Tibial nerve (tissue), 4 donors: ENCODE measurements at regions not wholly inside any gene's neighbourhood (a gene's known extent, or its start where the extent isn't known, plus 50 kb on each side); places are given as distances from the start of the nearest gene placed in this dataset.

Experiments
- DNase-seq, 2 donors: peaks; one replicate each; pipeline ENCODE4 v3.0.0-alpha.2; 2019; ENCODE audit warnings: low spot score in 2 of 2
- H3K27ac ChIP-seq, 4 donors: fragments of 200-600 bp; sonication (generic) in 3 of 4; one replicate each; pipeline ENCODE4 v1.5.1; 2017 to 2019; ENCODE audit warnings: mild to moderate bottlenecking in 1 of 4
- H3K27me3 ChIP-seq, 2 donors: fragments of 200-600 bp; sonication (generic) in 1 of 2; one replicate each; pipeline versions ENCODE4 v1.5.1 to v1.6.0; 2017 to 2019
- H3K36me3 ChIP-seq, 3 donors: fragments of 200-600 bp; sonication (generic); one replicate each; pipeline ENCODE4 v1.5.1; 2018 to 2019
- H3K4me1 ChIP-seq, 4 donors: fragments of 200-600 bp; sonication (generic) in 3 of 4; one replicate each; pipeline ENCODE4 v1.5.1; 2017 to 2019
- H3K4me3 ChIP-seq, 4 donors: fragments of 200-600 bp; sonication (generic) in 3 of 4; one replicate each; pipeline ENCODE4 v1.5.1; 2017 to 2019; ENCODE audit warnings: mild to moderate bottlenecking in 1 of 4, moderate library complexity in 1 of 4
- H3K9me3 ChIP-seq, 4 donors: fragments of 200-600 bp; sonication (generic) in 3 of 4; one replicate each; pipeline ENCODE4 v1.5.1; 2017 to 2019
- EP300 ChIP-seq, 2 donors: sonication (generic); formaldehyde crosslinking; IDR thresholded peaks; one replicate each; pipeline ENCODE4 v1.6.1; 2017; ENCODE audit warnings: antibody characterized with exemption in 2 of 2, mild to moderate bottlenecking in 1 of 2
- POLR2A ChIP-seq, 2 donors: fragments of 450-650 bp; IDR thresholded peaks; one replicate each; pipeline ENCODE4 v1.6.1; 2017; ENCODE audit warnings: antibody characterized with exemption in 2 of 2, mild to moderate bottlenecking in 2 of 2, moderate library complexity in 2 of 2
- WGBS, 2 donors: methylation state at CpG; one replicate each; pipeline ENCODE4 v1.1.5; 2018; 5-methylcytosine and 5-hydroxymethylcytosine counted together
- TF ChIP-seq, protein P1 (sequence below), 5 experiments: fragments of 200-600 bp in 3 of 5; fragments of 450-650 bp in 2 of 5; sonication (generic) in 3 of 5; IDR thresholded peaks; one replicate each; pipeline ENCODE4 v1.5.1; 2016 to 2019; ENCODE audit warnings: antibody characterized with exemption in 5 of 5, mild to moderate bottlenecking in 3 of 5, moderate library complexity in 2 of 5

DNA sequence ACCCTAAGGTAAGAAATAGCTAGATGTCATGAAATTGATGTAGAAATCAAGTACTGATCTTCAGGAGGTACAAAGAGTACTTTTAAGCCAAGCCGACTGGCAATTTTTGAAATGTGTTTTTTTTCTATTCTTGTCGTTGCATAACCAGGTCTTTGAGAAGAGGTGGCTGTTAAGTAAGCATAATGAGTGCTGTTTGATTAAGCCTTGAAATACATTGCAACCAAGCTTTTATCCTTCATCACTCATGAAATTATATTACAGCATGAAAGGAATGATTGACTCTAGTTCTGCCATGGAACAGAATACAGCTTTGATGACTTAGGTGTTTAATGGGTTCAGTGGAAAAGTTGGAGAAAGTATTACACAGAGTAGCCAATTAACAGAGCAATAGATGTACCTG, 1720.2 kb upstream of the SEL1L start:
- no peak for DNase-seq
- TF ChIP-seq EP300 (IDR thresholded peaks at IDR 0.05) (no peak), POLR2A (IDR thresholded peaks at IDR 0.05) (no peak)
- TF ChIP-seq, protein P1, sequence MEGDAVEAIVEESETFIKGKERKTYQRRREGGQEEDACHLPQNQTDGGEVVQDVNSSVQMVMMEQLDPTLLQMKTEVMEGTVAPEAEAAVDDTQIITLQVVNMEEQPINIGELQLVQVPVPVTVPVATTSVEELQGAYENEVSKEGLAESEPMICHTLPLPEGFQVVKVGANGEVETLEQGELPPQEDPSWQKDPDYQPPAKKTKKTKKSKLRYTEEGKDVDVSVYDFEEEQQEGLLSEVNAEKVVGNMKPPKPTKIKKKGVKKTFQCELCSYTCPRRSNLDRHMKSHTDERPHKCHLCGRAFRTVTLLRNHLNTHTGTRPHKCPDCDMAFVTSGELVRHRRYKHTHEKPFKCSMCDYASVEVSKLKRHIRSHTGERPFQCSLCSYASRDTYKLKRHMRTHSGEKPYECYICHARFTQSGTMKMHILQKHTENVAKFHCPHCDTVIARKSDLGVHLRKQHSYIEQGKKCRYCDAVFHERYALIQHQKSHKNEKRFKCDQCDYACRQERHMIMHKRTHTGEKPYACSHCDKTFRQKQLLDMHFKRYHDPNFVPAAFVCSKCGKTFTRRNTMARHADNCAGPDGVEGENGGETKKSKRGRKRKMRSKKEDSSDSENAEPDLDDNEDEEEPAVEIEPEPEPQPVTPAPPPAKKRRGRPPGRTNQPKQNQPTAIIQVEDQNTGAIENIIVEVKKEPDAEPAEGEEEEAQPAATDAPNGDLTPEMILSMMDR (IDR thresholded peaks at IDR 0.05) = no peak
- Histone ChIP-seq H3K27ac (no peak overlapping the region), H3K9me3 (no peaks in the 10 kb centered on the region), H3K4me1 (no peaks in the 10 kb centered on the region), H3K4me3 (no peak overlapping the region), H3K36me3 (no peaks in the 10 kb centered on the region), H3K27me3 (no peaks in the 10 kb centered on the region)
- 82 to 89% methylated on average over 2 of the region's 2 CpGs for WGBS, 2 donors

DNA sequence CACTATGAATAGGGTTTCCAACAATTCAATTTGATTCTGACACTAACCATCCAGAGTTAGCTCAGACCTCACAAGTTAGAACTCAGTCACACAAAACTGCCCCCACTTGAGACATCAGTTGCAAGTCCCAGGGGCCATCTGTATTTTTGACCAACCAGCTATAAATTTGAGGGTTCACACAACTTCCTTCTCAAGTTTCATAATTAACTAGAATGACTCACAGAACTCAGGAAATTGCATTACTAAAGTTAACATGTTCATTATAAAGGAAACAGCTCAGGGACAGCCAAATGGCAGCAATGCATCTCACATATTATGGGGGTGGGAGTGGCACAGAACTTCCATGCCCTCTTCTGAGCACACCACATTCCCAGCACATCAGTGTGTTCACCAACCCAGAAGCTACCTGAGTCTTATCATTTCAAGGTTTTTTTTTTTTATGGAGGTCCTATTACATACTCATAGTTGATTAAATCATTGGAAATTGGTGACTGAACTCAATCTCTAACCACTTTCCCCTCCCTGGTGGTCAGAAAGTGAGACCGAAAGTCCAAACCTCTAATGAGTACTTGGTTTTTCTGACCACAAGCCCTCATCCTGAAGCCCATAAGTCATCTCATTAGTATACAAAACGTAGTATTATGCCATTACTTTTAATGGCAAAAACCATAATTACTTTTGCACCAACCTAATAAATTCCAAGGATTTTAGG, 1721.5 kb upstream of the SEL1L start:
- no peaks in the 10 kb centered on the region for H3K4me1 ChIP-seq
- no peak overlapping the region for H3K27ac ChIP-seq
- DNase-seq = no peak
- H3K9me3 ChIP-seq = no peaks in the 10 kb centered on the region
- TF ChIP-seq, protein P1 (IDR thresholded peaks at IDR 0.05) = no peak
- TF ChIP-seq POLR2A (IDR thresholded peaks at IDR 0.05) (no peak), EP300 (IDR thresholded peaks at IDR 0.05) (no peak)
- H3K36me3 ChIP-seq = no peaks in the 10 kb centered on the region
- no peaks in the 10 kb centered on the region for H3K27me3 ChIP-seq
- no peak overlapping the region for H3K4me3 ChIP-seq
- 66 to 77% methylated on average over 2 of the region's 2 CpGs for WGBS, 2 donors

DNA sequence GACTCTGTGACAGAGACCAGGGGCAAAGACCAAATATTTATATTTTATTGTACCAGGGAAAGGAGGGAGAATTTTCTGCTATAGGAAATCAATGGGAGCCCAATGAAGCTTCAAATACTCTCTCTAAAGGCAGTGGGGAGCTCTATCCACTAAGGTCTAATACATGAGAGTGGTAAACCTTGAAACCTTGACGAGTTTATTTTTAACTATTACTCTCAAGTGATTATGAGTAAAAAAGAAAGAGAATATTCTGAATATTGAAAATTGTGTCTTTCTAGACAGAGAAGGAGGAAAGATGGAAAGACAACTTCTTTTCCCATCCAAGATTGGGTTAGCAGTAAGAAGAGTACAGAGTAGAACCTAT, 1722.1 kb upstream of the SEL1L start:
- TF ChIP-seq POLR2A (IDR thresholded peaks at IDR 0.05) (no peak), EP300 (IDR thresholded peaks at IDR 0.05) (no peak)
- TF ChIP-seq, protein P1 (IDR thresholded peaks at IDR 0.05) = no peak
- WGBS, 2 donors = 90% methylated on average over 1 of the region's 1 CpG
- Histone ChIP-seq H3K4me3 (no peak overlapping the region), H3K27me3 (no peaks in the 10 kb centered on the region), H3K27ac (no peak overlapping the region), H3K4me1 (no peaks in the 10 kb centered on the region), H3K36me3 (no peaks in the 10 kb centered on the region), H3K9me3 (no peaks in the 10 kb centered on the region)
- DNase-seq = no peak

DNA sequence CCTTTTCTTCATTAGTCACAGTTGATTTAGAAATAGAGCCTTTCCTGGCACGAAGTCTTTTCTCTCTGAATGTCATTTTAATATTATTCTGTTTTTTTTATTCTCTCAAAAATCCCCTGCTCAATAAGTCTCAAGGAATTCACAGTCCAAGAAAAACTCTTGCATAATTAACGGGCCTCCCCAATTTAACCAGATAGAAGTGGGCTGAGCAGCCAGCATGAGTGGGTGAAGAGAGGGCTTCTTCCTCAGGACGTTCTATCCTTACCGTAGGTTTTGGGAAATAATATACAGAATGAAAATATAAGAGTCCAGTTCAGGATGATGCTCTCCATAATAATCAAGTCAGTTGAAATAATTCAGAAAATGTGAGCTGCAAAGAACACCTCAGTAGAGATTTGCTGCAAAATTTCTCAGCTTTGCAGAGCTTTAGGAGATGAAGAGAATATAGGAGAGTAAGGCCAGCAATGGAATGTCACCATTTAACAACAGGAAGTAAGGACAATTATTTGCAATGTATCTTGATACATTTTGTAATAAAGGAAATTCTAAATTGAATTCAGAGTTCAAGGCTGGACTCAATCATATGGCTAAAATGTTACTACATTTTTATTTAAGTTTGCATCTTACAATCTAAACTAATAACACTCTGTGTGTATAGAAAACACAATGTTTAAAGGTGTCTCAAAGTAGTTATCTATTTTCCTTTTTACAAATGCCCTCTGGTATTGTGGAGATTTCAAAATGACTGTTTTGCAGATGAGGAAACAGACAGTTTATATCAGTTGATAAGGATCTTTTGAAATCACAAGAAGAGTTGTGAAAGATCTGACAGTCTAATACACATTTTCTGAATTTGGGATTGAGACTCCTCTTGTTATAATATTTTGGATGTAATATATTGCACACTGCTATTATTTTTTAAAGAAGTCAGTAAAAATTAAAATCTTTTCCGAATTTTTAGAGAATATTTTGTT, 1724.1 kb upstream of the SEL1L start:
- TF ChIP-seq EP300 (IDR thresholded peaks at IDR 0.05) (no peak), POLR2A (IDR thresholded peaks at IDR 0.05) (no peak)
- TF ChIP-seq, protein P1 (IDR thresholded peaks at IDR 0.05) = no peak
- no peaks in the 10 kb centered on the region for H3K36me3 ChIP-seq
- no peaks in the 10 kb centered on the region for H3K27me3 ChIP-seq
- WGBS, 2 donors = 62 to 65% methylated on average over 5 of the region's 5 CpGs
- no peaks in the 10 kb centered on the region for H3K9me3 ChIP-seq
- no peak for DNase-seq
- no peak overlapping the region for H3K4me3 ChIP-seq
- no peaks in the 10 kb centered on the region for H3K4me1 ChIP-seq
- no peak overlapping the region for H3K27ac ChIP-seq

DNA sequence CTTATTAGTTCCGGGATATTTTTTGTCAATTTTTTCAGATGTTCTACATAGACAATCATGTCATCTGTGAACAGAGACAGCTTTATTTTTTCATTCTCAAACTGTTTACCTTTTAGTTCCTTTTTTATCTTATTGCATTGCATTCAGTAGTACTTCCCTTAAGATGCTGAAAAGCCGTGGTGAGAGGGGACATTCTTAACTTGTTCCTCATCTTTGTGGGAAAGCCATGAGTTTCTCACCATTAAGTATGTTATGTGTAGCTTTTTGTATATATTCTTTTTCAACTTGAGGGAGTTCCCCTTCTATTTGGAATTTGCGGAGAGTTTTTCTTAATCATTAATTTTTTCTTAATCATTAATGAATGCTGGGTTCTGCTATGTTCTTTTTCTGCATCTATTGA, 1727.1 kb upstream of the SEL1L start:
- Histone ChIP-seq H3K27me3 (no peaks in the 10 kb centered on the region), H3K4me3 (no peak overlapping the region), H3K9me3 (no peaks in the 10 kb centered on the region), H3K27ac (no peak overlapping the region), H3K4me1 (no peaks in the 10 kb centered on the region), H3K36me3 (no peaks in the 10 kb centered on the region)
- DNase-seq = no peak
- TF ChIP-seq POLR2A (IDR thresholded peaks at IDR 0.05) (no peak), EP300 (IDR thresholded peaks at IDR 0.05) (no peak)
- TF ChIP-seq, protein P1 (IDR thresholded peaks at IDR 0.05) = no peak
- WGBS, 2 donors = 89 to 97% methylated on average over 3 of the region's 3 CpGs
